Astrocyte (in vitro differentiated cells and primary cell): ENCODE measurements at regions not wholly inside any gene's neighbourhood (a gene's known extent, or its start where the extent isn't known, plus 50 kb on each side); places are given as distances from the start of the nearest gene placed in this dataset.

Experiments
- DNase-seq: peaks from one replicate; pipeline ENCODE4 v3.0.0-alpha.2; 2010; ENCODE audit warnings: low read depth
- FAIRE-seq: peaks from 2 replicates; lab custom pipeline; 2011; peaks lifted over from hg19 to GRCh38; lab: Jason Lieb, UNC
- H2AFZ ChIP-seq: 2 replicates; pipeline ENCODE4 v1.6.0; 2012; ENCODE audit warnings: low read depth, low read length, inconsistent platforms
- H3K27ac ChIP-seq: 2 replicates; pipeline ENCODE4 v1.5.1; 2011; ENCODE audit warnings: low read depth, low read length, inconsistent platforms
- H3K27me3 ChIP-seq: 2 replicates; pipeline ENCODE4 v1.6.0; 2011; ENCODE audit warnings: low read length, inconsistent platforms; ENCODE audit not compliant: insufficient read depth
- H3K36me3 ChIP-seq: 2 replicates; pipeline ENCODE4 v1.5.1; 2011; ENCODE audit warnings: low read length, inconsistent platforms; ENCODE audit not compliant: insufficient read depth
- H3K4me1 ChIP-seq: 2 replicates; pipeline ENCODE4 v1.5.1; 2011; ENCODE audit warnings: low read length, inconsistent platforms; ENCODE audit not compliant: insufficient read depth
- H3K4me2 ChIP-seq: 2 replicates; pipeline ENCODE4 v1.6.0; 2012; ENCODE audit warnings: low read length, inconsistent platforms
- H3K4me3 ChIP-seq: 2 replicates; pipeline ENCODE4 v1.5.1; 2011; ENCODE audit warnings: low read depth, mild to moderate bottlenecking, low read length, inconsistent platforms; ENCODE audit not compliant: insufficient read depth
- H3K79me2 ChIP-seq: 2 replicates; pipeline ENCODE4 v1.6.0; 2012; ENCODE audit warnings: mild to moderate bottlenecking, low read length, inconsistent platforms; ENCODE audit not compliant: insufficient read depth
- H3K9ac ChIP-seq: 2 replicates; pipeline ENCODE4 v1.6.0; 2012; ENCODE audit warnings: mild to moderate bottlenecking, low read length, inconsistent platforms
- H3K9me3 ChIP-seq: 2 replicates; pipeline ENCODE4 v1.5.1; 2012; ENCODE audit warnings: low read depth, mild to moderate bottlenecking, low read length, inconsistent platforms; ENCODE audit not compliant: insufficient read depth
- H4K20me1 ChIP-seq: 2 replicates; pipeline ENCODE4 v1.6.0; 2012; ENCODE audit warnings: low read length, inconsistent platforms; ENCODE audit not compliant: insufficient read depth
- H3K27ac Mint-ChIP-seq: one replicate; pipeline ENCODE4 v1.8.0; 2021; ENCODE audit warnings: mild to moderate bottlenecking, mixed read lengths; ENCODE audit not compliant: unreplicated experiment
- H3K27me3 Mint-ChIP-seq: one replicate; pipeline ENCODE4 v1.8.0; 2021; ENCODE audit warnings: low read depth, mixed read lengths; ENCODE audit not compliant: unreplicated experiment
- H3K36me3 Mint-ChIP-seq: one replicate; pipeline ENCODE4 v1.8.0; 2021; ENCODE audit warnings: low read depth, mixed read lengths; ENCODE audit not compliant: unreplicated experiment
- H3K4me1 Mint-ChIP-seq: one replicate; pipeline ENCODE4 v1.8.0; 2021; ENCODE audit warnings: low read depth, mixed read lengths; ENCODE audit not compliant: unreplicated experiment
- H3K4me3 Mint-ChIP-seq: one replicate; pipeline ENCODE4 v1.8.0; 2021; ENCODE audit warnings: mild to moderate bottlenecking, moderate library complexity, mixed read lengths; ENCODE audit not compliant: unreplicated experiment
- H3K9me3 Mint-ChIP-seq: one replicate; pipeline ENCODE4 v1.8.0; 2021; ENCODE audit warnings: mild to moderate bottlenecking, mixed read lengths; ENCODE audit not compliant: unreplicated experiment
- CTCF ChIP-seq: IDR thresholded peaks from 2 replicates; pipeline ENCODE4 v1.5.1; 2011; ENCODE audit warnings: low read depth, mild to moderate bottlenecking, inconsistent platforms, low read length, moderate library complexity; ENCODE audit not compliant: insufficient read depth
- EZH2 ChIP-seq: IDR thresholded peaks from 2 replicates; pipeline ENCODE4 v1.6.1; 2012; ENCODE audit warnings: mild to moderate bottlenecking, low read length, inconsistent platforms; ENCODE audit not compliant: insufficient read depth

GRCh38 chr3:177547711-177548350, 350.5 kb upstream of the TBL1XR1 start:
- TF ChIP-seq EZH2, result no peak
- TF ChIP-seq CTCF, result no peak
- Histone ChIP-seq H4K20me1 (no peaks in the 10 kb centered on the region), H3K79me2 (no peaks in the 10 kb centered on the region), H3K9ac (no peak overlapping the region), H3K4me2 (no peak overlapping the region), H3K9me3 (no peaks in the 10 kb centered on the region), H3K36me3 (no peaks in the 10 kb centered on the region), H2AFZ (no peak overlapping the region), H3K4me1 (no peaks in the 10 kb centered on the region), H3K27ac (no peak overlapping the region), H3K27me3 (no peaks in the 10 kb centered on the region), H3K4me3 (no peak overlapping the region)
- Mint-ChIP-seq H3K9me3 (no peaks in the 10 kb centered on the region), H3K27me3 (peaks cover 2% of the 10 kb centered on the region), H3K4me1 (no peaks in the 10 kb centered on the region), H3K4me3 (no peak overlapping the region), H3K36me3 (no peaks in the 10 kb centered on the region), H3K27ac (no peak overlapping the region)
- FAIRE-seq, result no peak
- no peak for DNase-seq

- no peaks in the 10 kb centered on the region for H3K9me3 Mint-ChIP-seq
- no peak for FAIRE-seq
- H3K4me1 Mint-ChIP-seq, result no peaks in the 10 kb centered on the region
- no peak overlapping the region for H3K27ac Mint-ChIP-seq
- H3K36me3 Mint-ChIP-seq, result no peaks in the 10 kb centered on the region
- Histone ChIP-seq H3K9ac (no peak overlapping the region), H3K27ac (no peak overlapping the region), H3K4me2 (no peak overlapping the region), H3K4me3 (no peak overlapping the region), H4K20me1 (no peaks in the 10 kb centered on the region), H3K9me3 (no peaks in the 10 kb centered on the region), H3K4me1 (no peaks in the 10 kb centered on the region), H3K27me3 (no peaks in the 10 kb centered on the region), H3K36me3 (no peaks in the 10 kb centered on the region), H3K79me2 (no peaks in the 10 kb centered on the region), H2AFZ (no peak overlapping the region)
- no peak for TF ChIP-seq EZH2
- no peak for TF ChIP-seq CTCF
- DNase-seq, result no peak
- peaks cover 2% of the 10 kb centered on the region for H3K27me3 Mint-ChIP-seq
- H3K4me3 Mint-ChIP-seq, result no peak overlapping the region
Measured at GRCh38 chr3:177550667-177551066, 353.4 kb upstream of the TBL1XR1 start.

GRCh38 chr3:177551431-177551836, 354.2 kb upstream of the TBL1XR1 start:
- Mint-ChIP-seq H3K4me1 (no peaks in the 10 kb centered on the region), H3K9me3 (peaks cover 2% of the 10 kb centered on the region), H3K27me3 (peaks cover 2% of the 10 kb centered on the region), H3K4me3 (no peak overlapping the region), H3K27ac (no peak overlapping the region), H3K36me3 (no peaks in the 10 kb centered on the region)
- FAIRE-seq (no peak), DNase-seq (no peak)
- no peaks in the 10 kb centered on the region for H3K9me3 ChIP-seq
- no peaks in the 10 kb centered on the region for H3K27me3 ChIP-seq
- no peaks in the 10 kb centered on the region for H3K4me1 ChIP-seq
- H3K9ac ChIP-seq, result no peak overlapping the region
- H2AFZ ChIP-seq, result no peak overlapping the region
- no peak overlapping the region for H3K27ac ChIP-seq
- no peak overlapping the region for H3K4me3 ChIP-seq
- no peaks in the 10 kb centered on the region for H4K20me1 ChIP-seq
- no peak overlapping the region for H3K4me2 ChIP-seq
- TF ChIP-seq CTCF, result no peak
- H3K79me2 ChIP-seq, result no peaks in the 10 kb centered on the region
- H3K36me3 ChIP-seq, result no peaks in the 10 kb centered on the region
